ENCODE measurements at regions not wholly inside any gene's neighbourhood (a gene's known extent, or its start where the extent isn't known, plus 50 kb on each side); places are given as distances from the start of the nearest gene placed in this dataset.

DNA sequence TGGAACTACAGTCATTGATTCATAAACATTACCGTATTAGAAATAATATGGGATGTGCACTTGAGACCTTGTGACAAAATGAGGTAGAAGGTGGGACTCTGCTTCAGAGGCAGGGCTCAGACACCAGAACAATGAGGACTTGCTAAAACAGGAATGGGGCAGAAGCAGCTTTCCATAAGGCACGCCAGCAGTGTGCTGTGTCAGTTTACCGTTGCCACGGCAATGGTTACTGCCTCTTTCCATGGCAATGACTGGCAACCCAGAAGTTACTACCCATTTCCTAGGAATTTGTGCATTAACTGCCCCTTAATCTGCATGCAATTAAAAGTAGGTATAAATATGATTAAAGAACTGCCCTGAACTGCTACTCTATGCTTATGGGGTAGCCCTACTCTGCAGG is 169.0 kb downstream of the CHRM3 start:
- TF ChIP-seq, protein P1, sequence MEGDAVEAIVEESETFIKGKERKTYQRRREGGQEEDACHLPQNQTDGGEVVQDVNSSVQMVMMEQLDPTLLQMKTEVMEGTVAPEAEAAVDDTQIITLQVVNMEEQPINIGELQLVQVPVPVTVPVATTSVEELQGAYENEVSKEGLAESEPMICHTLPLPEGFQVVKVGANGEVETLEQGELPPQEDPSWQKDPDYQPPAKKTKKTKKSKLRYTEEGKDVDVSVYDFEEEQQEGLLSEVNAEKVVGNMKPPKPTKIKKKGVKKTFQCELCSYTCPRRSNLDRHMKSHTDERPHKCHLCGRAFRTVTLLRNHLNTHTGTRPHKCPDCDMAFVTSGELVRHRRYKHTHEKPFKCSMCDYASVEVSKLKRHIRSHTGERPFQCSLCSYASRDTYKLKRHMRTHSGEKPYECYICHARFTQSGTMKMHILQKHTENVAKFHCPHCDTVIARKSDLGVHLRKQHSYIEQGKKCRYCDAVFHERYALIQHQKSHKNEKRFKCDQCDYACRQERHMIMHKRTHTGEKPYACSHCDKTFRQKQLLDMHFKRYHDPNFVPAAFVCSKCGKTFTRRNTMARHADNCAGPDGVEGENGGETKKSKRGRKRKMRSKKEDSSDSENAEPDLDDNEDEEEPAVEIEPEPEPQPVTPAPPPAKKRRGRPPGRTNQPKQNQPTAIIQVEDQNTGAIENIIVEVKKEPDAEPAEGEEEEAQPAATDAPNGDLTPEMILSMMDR (IDR thresholded peaks at IDR 0.05), result no peak
- no peak for TF ChIP-seq POLR2A (IDR thresholded peaks at IDR 0.05)

All from right lobe of liver (tissue), 4 donors.